MV-4-11 (cell line): ENCODE measurements at regions not wholly inside any gene's neighbourhood (a gene's known extent, or its start where the extent isn't known, plus 50 kb on each side); places are given as distances from the start of the nearest gene placed in this dataset.

Experiments
- DNase-seq: peaks from one replicate; lab custom pipeline; 2025; lab: John Stamatoyannopoulos, UW

DNA sequence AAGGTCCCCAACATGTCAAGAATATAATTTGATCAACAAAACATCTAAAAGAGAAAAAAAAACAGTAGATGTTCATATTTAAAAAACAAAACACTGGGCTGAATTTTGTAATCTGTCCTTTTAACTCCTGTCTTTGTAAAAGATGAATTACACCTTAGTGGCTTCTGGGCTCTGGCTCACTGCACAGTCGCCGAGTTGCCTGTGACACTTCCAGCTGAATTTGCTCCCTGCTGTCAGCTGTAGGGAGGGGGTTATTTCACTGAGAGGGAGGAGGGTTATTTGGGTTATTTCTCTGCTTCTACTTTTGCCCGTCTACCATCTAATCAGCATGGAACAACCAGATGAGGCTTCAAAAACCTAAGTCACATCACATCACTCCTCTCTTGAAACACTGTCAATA, 193.0 kb upstream of the ZC3H12A start:
- DNase-seq = no peak

DNA sequence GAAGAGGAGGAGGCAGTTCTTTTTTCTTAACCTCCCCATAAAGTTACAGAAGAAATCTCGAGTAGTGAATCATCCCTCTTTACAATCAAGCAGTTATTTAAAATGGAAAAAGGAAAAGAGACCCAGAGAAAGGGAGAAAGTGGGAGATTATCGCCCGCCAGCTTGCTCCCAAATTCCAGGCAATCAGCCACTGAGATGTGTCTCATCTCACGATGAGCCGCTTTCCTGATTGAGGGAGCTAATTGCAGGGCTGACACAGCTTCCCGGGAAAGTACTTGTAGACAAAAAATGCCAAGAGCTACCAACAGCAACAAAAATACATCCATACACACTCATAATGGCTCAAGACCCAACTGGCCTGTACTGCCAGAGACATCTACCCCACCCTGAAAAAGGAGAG, 191.6 kb upstream of the ZC3H12A start:
- DNase-seq = no peak

DNA sequence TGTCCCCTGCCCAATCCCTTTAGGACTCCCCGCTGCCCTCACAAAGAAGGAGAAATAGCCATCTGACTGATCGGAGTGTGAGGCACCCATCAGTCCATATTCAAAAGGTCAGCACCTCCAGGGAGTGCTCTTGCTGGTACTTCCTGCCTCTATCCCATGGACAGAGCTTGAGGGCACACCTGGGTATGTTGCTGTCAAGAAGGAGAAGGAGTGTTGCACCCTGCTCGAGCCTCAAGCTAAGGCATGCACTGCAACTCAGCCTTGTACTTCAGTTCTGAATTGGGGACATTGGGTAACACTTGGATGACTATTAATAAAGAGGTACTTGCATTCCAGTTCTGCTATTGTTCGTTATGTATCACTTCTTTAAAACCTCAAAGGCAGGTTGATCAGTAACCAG, 190.3 kb upstream of the ZC3H12A start:
- DNase-seq = no peak

DNA sequence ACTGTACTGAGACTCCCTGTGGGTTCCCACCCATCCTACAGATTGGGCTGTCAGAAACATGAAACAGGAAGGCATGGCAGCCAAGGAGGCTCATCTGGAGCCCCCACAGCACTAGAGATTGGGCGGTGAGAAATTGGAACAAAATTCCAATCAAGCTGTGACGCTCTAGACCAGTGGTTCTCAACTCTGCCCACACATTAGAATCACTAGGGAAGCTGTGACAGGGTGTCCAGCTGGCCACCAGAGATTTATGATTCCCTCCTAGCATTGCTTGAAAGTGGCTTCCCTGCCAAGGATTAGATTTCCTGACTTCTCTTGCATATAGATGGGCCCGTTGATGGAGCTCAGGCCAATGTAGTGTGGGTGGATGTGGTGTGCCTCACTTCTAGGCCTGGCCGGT, 187.5 kb upstream of the ZC3H12A start:
- DNase-seq = no peak

DNA sequence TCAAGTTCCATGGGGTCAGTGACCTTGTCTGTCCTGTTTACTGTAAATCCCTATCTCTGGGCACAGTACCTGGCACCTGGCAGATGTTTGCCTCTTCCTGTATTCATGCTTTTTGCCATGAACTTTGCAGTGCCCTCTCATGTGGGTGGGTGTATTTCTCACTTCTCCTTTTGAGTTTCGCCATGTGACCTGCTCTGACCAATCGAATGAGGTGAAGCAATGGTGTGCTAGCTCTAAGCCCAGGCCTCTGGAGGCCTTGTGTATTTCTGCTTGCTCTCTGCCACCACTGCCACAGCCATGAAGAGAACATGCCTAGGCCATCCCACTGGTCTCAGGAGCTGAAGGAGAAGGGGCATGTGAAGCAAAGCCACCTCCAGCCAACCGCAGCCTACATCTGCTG, 185.5 kb upstream of the ZC3H12A start:
- peak; percentile 96 for DNase-seq

DNA sequence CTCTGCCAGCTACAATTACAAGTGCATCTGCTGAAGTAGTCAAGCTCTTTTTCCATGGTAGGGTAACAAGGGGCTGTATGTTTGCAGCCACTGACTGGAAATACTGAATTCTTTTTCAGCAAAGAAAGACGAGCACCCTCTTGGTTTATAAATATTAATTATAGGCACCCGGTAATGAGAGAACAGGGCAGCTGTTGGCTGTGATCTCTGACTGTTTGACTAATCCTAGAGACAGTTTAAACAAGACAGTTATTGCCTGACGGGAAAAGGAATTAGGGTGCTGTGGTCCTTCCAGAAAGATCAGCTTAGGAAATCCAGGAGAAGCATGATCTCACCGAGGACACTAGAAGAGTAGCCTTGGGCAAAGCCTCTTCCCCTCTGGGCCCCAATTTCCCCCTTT, 183.7 kb upstream of the ZC3H12A start:
- no peak for DNase-seq

DNA sequence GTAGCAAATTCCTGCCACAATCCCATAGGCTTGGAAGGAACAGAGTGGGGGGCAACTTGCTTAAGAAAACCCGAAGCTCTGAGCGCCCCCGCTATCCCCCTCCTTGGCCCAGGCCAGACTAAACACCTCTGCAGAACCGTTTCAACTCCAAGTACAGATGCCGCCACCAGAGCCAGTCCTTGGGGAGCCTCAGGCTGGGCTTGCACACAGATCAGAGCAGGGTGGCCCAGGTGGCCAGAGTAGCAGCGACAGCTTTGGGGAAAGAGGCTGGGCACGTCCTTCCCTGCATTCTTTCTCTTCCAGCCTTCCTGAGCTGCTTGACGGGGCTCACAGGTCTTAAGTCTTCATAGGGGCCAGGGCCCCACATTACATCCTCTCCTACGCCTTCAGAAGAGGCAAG, 181.6 kb upstream of the ZC3H12A start:
- DNase-seq = no peak

DNA sequence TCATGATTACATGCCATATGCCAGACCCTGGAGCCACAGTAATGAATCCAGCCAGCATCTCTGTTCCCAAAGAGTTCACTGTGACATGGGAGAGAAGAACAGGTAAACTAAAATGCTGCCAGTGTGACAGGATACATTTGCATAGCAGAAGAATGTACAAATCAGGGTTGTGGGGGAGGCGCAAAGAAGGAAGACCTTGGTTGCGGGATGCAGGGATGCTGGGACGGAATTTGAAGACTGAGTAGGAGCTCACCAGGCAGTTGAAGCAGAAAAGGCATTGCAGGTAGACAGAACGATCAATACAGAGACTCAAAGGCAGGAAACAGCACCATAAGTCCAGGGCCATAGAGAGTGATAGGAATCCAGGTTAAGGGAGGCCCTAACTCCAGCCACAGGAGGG, 180.3 kb upstream of the ZC3H12A start:
- DNase-seq = no peak

DNA sequence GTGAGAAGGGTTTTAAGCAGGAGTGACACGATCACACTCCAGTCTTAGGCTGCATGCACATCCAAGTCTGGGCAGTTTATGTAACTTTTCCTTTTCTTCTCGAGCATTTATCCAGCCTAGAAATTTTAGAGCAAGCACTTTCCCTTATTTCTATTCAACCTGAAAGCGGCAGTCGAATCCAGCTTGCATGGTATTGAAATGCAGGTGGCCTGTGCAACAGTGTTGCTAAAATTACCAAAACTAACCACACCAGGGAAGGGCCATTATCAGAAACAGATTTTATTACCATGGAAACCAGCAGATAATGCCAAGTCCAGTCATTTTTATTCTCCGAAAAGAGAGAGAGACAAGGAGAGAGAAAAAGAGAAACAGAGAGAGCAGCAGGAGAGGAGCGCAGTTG, 179.9 kb upstream of the ZC3H12A start:
- DNase-seq = no peak

DNA sequence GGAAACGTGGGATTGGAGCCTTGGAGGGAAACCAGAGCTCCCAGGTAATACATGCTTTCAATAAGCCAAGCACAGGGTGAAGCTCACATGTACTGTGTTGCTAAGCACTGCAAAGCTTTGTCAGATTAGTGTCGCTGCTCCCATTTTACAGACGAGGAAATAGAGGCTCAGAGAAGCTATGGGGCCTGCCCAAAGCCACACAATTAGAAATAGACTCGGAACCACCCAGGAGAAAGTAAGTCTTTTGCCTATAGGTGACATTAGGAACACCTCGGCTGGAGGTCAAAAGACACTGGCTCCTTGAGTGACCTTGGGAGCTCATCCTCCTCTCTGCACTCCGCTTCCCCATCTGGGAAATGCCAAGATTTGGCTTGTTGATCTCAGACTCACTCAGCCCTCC, 175.6 kb upstream of the ZC3H12A start:
- no peak for DNase-seq

DNA sequence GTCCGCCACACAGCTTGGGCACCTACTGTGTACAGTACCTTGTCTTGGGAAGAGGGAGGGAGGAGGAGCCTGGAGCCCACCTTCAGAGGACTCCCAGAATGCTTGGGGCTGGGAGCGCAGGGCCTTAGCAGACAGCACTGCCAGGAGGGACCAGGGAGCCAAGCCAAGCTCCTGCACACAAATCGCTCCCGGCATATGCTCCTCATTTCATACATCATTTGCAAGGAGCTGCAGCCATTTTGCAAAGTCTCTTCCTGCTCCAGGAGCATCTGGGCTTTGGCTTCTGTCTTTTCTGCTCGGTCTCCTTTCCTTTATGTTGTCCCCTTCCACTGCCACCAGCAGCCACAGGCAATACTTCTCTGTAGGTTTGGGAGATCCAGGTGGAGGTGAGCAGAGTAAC, 175.2 kb upstream of the ZC3H12A start:
- DNase-seq = no peak

DNA sequence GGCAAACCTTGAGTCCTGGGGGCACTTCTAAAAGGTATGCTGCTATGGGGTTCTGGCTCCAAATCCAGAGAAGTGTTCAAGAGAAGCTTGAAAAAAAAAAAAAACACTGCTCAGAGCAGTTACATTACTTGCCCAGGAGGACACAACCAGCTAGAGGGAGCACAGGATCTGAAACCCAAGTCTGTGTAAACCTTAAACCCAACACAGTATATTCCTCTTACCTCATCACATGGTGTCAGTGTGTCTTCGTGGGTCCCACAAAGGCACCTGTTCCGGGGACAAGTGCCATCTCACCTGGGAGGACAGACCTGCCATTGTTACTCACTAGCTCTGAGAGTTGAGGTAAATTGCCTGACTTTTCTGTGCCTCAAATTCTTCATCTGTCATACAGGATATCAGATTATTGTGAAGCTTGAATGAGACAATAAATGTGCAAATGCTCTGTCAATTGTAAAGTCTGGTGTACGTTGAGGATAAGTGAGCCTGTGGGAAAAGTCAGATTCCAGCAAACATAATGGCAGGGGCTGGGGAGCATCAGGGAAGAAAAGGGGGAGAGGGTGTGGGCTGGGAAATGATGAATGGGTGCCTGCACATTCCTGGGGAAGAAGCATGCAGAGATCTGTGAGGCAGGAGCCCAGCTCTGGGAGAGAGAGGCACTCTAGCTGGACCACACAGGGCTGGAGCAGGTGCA, 170.4 kb upstream of the ZC3H12A start:
- no peak for DNase-seq

DNA sequence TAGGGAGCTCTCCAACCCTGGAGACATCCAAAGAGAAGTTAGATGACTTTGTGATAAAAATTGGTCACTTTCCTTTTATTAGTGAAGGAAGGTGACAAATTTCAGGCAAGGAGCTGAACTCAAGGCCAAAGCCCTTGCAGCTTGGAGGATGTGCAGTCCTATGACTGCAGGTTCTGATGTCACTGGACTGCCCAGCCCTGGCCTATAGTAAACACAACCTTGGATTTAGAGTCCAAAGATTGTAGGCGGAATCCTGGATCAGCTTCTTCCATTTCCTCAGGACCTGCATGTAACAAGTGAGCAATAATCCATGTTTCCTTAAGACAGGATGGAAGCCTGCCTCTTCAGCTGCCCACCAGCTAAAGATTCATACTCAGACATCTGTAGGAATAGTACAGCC, 169.3 kb upstream of the ZC3H12A start:
- no peak for DNase-seq

DNA sequence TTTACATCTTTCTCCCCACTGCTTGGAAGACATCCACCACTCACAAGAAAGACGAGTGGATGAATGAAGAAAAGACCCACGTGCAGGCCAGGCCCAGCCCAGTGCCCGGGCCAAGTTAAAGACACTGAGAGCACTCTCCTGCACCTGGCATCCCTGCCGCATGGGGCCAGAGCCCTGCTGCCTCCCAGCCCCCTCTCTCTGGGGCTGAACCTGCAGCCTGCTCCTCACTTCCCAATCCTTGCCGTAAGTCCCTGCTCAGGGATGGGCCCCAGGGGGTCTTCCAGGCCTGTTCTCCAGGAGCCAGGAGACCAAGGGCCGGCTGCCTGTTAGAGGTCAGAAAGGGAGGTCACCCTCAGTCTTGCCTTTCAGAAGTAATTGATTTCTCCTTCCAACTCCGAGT, 168.5 kb upstream of the ZC3H12A start:
- DNase-seq = no peak

DNA sequence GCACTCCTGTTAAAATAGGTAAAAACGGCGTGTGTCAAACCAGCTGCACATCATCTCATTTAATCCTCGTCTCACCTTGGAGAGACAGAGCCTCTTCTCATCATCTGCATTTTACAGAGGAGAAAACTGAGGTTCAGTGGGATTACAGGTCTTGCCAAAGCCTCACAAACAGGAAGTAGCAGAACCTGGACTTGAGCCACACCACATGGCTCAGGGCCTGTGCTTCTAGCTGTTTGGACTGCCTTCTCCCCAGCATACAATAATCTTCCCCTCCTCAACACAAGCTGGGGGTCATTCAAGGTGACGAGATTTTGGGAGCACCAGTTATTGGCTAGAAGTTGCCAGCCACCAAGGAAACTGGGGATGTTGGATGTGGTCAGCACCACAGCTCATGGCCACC, 167.9 kb upstream of the ZC3H12A start:
- DNase-seq = no peak

DNA sequence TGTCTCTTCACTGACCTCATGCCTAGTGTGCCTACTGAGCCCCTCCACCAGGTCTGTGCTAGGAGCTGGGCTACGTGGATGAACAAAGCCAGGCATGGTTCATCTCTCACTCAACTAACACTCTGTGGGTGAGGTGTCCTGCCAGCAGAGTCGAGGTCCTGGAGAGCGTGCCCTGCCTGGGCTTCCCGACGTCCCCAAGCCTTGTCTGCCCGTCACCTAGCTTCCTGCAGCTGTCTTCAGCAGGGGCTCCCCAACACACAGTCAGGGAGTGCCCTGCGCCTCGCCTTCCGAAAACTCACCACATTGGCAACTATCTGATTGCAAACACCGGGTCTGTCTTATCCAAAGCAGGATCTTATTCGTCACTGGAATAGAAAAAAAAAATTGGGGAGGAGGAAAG, 167.5 kb upstream of the ZC3H12A start:
- DNase-seq = no peak

DNA sequence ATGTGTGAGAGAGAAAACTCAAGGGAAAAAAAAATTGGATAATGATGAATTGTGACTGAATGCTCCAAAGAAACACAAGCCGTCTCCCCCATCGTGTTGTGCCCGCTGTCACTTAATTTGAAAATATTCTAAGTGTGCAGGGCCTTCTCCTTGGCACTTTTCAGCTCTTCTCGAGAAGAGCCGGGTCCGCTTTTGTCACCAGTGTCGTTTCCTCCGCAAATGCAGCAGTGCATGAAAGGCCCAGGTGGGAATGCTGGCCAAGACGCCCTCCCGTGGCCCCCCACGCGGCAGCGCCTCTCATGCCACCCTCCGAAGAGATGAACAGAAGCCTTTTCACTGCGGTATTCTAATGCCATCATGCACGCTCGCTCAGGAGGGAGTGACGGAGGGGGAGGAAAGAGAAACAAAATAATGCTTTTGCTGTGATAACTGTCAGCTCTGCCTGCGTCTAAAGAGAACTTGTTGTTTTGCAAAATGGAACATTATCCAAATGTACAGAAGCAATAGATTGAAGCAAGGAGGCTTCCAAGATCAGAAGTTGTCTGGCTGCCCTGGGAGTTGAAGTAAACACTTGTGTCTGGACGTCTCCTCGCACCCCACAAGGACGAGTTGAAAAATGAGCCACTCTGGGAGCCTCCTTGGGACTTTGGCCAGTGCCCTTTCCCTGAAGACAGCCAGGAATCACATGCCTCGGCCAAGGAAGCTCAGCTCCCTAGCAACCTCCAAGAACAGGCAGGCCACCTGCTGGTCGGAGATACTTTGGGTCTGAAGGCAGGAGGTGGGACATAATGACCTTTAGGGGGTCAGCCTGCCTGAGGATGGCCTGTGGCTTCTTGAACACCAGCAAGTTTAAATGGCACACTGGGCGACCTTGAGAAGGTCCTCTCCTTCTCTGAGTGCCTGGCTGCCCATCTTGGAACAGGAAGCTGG, 166.1 kb upstream of the ZC3H12A start:
- no peak for DNase-seq

DNA sequence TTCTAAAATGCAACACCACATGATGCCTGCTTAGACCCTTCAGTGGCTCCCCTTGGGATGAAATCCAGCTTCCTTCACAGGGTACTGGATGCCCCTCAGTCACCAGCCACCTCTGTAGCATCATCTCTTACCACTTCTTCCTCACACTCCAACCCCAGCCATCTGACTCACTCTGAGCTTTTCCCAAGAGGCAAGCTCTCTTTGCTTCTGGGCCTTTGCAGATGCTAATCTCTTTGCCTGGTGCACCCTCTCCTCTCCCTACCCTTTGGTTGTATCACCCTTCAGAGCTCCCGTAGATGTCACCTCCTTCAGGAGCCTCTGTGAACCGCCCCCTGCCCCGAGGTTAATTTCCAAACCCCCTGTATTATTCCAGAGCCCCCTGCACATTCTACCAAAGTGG, 164.8 kb upstream of the ZC3H12A start:
- no peak for DNase-seq

DNA sequence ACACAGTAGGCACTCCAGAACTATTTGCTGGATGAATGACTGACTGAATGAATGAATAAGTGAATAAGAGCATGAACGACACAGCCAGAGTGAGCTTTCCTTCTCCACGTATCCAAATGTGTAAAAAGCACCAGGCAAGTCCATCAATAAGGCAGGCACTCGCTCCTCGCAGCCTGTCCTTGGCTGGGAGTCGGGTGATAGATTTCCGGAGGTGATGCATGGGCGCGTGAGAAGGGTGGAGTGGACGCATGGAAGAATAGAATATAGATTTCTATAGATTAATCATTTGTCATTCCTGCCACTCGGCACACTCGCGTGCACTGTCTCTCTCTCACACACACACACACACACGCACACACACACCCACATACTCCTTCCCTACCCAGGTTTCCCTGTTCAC, 164.3 kb upstream of the ZC3H12A start:
- DNase-seq = no peak

DNA sequence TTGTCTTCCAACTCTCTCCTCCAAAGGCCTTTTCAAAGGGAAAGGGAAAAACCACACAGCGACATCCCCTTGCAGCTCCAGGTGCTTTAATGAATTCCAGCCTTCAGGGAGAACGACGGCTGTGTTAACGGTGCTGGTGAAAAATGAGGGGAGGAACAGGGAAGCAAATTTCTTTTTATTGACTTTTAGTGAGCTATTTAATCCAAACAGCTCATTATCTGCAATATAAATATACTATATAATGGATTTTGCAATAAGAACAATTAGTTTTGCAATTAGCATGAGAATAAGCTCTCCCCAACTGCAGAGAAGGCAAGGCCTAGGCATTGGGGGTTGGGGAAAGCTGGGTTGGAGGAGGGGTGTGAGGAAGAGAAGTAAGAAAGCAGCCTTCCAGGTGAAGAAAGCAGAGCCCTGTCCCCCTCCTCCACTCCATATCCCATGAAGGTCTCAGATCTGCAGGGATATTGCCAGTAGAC, 159.0 kb upstream of the ZC3H12A start:
- no peak for DNase-seq

DNA sequence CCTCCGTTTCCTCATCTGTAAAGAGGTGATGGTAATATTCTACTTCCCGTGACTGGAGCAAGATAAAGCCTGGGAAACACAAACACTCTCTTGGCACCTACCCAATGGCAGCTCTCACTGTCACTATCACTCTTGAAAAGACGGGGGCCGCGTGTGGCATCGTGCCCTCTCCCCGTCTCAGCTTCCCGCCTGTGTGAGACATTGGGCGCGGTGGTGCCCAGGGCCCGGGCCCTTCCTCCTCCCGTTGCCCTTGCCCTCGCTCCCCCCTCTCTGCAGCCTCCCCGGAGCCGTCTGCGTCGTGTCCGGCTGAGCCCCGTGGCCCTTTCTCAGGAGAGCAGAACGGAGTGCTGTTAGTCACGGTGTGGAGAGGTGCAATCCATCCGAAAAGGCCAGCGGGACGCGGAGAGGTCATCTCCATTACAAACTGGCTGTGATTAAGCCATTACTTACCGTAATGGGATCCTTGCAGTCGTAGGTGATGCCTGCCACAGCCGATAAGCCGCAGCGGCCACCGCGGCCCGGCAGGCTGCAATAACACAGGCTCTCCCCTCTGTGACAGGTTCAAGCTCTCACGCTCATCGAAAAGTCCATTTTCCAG, 156.4 kb upstream of the ZC3H12A start:
- no peak for DNase-seq

DNA sequence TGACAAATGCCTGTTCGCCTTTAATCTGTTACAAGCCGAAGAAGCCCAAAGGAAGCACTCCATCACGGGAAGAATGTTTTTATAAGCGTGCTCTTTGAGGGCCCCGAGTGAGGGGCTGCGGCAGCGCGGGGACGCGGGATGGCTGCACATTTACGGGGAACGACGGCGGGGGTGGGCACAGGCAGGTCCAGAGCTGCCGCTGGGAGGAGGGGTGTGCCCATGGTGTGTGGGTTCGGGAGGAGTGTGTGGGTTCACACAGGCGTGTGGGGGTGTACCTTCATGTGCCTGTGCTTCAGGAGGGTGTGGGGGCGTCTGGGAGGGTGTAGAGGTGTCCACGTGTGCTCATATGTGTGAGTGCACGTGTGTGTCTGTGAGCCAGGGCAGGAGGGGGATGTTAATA, 155.9 kb upstream of the ZC3H12A start:
- DNase-seq = no peak

DNA sequence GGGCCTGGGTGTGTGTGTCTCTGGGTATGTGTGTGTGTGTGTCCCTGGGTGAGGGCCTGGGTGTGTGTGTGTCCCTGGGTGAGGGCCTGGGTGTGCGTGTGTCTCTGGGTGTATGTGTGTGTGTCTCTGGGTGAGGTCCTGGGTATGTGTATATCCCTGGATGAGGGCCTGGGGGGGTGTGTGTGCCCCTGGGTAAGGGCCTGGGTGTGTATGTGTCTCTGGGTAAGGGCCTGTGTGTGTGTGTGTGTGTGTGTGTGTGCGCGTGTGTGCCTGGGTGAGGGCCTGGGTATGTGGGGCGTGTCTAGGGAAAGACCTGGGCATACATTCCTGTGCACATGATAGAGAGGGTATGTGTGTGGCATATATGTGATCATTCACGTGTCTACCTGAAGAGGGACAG, 155.1 kb upstream of the ZC3H12A start:
- no peak for DNase-seq
